ENCODE measurements at regions not wholly inside any gene's neighbourhood (a gene's known extent, or its start where the extent isn't known, plus 50 kb on each side); places are given as distances from the start of the nearest gene placed in this dataset.

DNA sequence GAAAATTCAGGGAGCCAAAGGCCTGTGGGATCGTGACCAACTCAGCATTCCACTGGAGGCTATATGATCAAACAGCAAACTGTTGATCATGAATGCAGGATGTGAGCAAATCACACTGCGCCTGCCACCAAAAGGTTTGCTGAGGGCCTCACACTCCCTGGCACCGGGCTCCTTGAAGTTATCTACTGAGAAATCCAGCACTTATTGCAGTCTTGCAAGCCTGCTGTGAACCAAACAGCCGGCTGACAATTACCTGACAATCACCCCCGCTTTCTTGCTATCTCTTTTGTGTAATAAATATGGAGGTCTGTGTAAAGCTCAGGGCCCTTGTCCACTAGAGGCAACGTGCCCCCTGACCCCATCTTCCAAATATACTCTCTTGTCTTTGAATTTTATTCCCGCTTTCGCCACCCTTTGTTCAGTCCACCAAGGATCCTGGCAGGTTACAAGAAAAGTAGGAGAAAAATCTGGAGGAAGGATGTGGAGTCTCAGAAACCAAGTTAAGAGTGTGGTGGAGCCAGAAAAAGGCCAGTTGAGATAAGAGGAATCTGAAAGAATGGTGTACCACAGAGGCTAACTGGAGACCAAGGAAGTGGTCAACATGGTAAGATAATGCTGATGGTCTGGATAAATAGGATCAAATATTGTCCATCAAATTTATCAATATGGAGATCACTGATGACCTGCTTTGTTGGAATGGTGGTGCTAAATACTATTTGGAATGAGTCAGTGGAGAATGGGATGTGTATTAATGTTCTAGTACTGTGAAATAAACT is 229.2 kb downstream of the ALX1 start:
- TF ChIP-seq, protein P1, sequence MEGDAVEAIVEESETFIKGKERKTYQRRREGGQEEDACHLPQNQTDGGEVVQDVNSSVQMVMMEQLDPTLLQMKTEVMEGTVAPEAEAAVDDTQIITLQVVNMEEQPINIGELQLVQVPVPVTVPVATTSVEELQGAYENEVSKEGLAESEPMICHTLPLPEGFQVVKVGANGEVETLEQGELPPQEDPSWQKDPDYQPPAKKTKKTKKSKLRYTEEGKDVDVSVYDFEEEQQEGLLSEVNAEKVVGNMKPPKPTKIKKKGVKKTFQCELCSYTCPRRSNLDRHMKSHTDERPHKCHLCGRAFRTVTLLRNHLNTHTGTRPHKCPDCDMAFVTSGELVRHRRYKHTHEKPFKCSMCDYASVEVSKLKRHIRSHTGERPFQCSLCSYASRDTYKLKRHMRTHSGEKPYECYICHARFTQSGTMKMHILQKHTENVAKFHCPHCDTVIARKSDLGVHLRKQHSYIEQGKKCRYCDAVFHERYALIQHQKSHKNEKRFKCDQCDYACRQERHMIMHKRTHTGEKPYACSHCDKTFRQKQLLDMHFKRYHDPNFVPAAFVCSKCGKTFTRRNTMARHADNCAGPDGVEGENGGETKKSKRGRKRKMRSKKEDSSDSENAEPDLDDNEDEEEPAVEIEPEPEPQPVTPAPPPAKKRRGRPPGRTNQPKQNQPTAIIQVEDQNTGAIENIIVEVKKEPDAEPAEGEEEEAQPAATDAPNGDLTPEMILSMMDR (conservative IDR thresholded peaks at IDR 0.05 in 1 of 2, IDR thresholded peaks at IDR 0.05 in 1 of 2; ENCODE audit: low read depth in 1 of 2, low read length in 2 of 2): no peak
- TF ChIP-seq EZH2 (IDR thresholded peaks at IDR 0.05; ENCODE audit: low read length, missing control alignments): no peak
